Superior temporal gyrus (tissue), 1 donor: ENCODE measurements at regions not wholly inside any gene's neighbourhood (a gene's known extent, or its start where the extent isn't known, plus 50 kb on each side); places are given as distances from the start of the nearest gene placed in this dataset.
"Not testable (repeated sequence)": the region's sequence is repeated elsewhere in the genome, so short reads cannot be mapped to it uniquely, and the experiment has no call there.

Source experiments
- DNase-seq: peaks from one replicate; pipeline ENCODE4 v3.0.0-alpha.2; 2016; ENCODE audit errors: extremely low spot score

DNA sequence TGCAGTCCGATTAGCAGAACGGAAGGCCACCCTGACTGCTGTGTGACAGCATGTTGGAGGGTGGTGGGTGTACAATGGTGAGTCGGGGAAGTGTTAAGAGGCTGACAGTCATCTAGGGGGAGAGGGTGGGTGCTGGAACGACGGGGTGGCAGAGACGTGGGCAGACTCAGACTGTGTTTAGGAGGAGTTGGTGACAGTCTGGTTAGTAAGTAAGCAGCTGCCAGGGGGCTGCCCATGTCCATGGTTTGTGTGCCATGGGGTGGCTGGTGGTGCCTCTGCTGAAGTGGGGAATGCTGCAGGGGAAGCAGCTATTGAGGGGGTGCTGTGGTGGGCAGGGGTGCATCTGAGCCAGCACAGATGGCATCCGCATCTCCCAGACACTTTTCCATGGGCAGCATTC lies 51.3 kb upstream of the BOD1 start:
- no peak for DNase-seq

DNA sequence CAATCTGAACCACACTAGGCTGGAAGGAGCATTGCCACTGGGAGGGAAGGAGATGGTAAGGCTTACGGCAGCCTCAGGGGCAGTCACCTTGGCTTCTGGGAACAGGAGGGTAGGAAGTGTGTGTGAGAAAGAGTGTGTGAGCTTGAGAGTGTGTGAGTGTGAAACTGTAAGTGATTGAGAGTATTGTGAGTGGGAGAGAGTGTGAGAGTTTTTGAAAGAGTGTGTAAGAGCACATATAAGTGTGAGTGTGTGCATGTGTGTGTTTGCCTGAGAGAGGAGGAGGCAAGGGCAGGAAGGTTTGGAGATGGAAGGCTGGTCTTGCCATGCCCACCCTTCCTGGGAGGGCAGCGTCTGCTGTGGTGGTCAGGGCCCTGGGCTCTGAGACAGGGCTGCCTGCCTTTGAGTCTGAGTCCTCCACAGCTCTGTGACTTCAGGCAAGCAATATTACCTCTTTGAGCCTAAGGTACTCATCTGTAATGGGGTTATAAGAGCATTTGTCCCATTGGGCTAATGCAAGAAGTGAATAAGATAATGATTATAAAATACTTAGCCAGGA lies 51.9 kb upstream of the BOD1 start:
- DNase-seq: no peak

DNA sequence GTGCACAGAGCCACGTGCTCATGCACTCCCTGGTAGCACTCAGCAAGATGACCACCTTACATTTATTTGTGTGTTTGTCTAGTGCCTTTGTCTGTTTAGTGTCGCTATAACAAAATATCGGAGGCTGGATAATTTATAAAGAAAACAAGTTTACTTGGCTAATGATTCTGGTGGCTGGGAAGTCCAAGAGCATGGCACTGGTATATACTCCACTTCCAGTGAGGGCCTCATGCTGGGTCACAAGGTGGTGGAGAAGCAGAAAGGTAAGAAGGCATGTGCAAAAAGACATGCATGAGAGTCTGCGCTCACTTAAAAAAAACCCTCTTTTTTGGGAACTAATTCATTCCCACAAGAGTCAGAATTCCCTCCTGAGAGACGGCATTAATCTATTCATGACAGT lies 52.5 kb upstream of the BOD1 start:
- DNase-seq: no peak

DNA sequence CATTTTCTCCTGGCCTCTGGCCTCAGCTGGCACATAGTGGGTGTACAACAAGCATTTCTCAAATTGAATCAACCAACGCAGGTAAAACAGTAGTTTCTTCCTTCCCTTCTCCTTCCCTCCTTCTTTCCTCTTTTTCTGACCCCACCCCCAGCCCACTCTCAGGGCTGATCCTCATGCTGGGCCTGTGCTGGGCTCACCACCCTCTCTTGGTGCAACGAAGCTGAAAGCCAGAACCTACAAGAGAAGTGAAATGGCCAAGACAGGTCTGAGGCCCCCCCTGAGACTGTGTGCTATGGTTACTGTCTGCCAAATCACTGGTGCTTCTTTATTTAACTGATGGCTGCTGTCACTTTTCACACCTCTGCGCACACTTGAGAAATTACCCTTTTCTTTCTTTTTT lies 53.0 kb upstream of the BOD1 start:
- no peak for DNase-seq

DNA sequence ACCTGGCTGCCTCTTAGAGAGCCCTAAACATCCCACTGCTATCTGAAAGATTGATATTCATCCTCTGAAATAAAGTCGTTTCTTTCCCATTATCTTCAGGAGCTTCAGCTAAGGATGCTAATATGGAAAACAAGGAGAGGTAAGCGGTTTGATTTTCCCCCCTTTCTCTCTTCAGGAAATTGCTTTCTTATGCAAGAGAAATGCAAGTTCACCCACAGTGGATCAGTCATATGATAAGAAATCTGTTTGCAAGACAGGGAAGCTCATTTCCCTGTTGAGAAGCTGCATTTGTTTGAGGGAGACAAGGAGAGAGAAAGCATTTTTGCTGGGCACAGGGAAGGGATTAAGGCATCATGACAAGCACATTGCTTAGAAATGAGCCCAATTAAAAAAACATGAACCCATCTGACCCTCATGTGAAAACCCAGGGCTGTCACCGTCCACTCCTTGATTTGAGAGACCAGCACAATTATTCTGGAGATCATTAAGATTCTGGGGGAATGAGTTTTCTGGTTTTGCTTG lies 53.7 kb upstream of the BOD1 start:
- DNase-seq: peak; percentile 70

DNA sequence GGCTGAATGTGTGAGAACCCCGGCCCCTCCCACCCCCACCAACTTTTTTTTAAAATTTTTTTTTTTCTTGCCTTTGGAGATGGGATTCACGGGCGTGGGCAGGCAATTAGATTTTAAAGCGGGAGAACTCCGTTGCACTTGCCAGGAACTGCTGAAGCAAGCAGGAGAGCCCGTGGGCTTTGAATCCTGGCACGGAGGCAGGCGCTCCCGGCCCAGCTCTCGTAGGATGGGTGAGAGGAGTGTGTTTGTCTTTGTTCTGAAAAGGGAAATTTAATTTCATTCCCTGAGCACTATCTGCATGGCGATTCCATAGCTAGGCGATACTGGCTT lies 54.3 kb upstream of the BOD1 start:
- DNase-seq: no peak

DNA sequence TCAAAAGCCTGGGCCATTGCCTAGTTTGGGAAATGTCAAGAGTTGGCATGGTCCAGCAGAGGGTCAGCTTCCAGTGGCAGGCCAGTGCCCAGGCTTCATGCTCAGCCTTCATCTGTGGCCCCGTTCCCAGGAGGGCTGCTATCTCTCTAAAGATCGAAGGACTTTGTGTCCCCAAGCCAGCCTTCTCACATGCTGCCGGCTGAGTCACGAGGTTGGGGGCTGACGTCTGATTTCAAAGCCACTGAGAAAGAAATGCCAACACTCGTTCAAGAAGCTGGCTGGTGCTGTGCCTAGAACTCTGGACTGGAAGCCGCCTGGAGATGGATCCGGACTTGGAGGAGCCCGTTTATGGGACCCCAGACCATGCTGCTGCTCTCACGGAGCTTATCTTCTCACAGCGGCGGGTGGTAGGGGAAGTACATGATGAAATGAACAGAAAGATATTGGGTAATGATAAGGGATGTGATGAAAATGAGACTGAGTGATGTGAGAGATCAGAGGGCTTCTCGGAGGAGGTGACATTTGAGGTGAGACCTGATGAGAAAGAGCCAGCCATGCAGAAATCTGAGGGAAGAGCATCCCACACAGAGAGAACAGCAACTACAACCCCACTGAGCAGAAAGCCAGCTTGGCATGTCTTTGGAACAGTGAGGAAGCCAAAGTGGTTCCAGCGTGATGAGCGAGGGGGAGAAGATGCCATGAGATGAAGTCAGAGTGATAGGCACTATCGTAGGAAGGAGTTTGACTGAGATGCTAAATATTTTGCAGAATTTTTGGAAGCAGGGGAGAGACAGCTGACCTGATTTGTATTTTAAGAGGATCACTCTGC lies 54.9 kb upstream of the BOD1 start:
- peak; percentile 86 for DNase-seq

DNA sequence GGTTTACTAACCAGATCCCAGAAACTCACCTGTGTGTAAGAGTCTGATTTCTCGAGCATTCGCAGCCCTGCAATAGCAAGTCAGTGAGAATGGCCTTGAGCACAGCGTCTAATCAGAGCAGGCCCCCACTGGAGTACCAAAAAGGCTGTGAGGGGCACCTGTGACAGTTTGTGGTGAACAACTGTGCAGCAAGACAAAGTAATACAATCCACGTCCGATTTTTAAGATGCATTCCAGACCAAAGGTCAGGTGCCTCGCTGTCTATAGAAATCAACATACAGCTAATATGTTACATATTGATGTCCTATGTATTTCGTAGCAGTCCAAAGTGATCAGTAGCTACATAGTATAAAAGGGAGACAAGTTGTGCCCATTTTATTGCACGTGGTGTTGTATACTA lies 55.7 kb upstream of the BOD1 start:
- no peak for DNase-seq

DNA sequence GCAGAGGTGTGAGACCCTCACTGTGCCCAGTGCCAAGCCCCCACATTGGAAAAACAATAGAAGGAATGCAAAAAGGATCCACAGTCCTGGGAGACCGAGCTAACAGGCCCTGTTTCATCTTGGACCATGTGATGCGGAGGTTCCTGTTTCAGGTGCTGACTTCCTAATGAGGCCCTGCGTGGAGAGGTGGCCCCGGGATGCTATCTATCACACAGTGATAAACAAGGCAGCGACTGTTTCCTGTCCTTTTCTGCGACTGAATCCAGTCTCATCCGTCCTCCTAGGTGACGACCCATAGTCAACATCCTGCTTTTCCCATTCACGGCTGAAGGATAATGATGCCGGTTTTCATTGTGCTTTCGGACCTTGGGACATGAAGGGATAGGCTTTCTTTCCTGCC lies 56.4 kb upstream of the BOD1 start:
- DNase-seq: no peak

DNA sequence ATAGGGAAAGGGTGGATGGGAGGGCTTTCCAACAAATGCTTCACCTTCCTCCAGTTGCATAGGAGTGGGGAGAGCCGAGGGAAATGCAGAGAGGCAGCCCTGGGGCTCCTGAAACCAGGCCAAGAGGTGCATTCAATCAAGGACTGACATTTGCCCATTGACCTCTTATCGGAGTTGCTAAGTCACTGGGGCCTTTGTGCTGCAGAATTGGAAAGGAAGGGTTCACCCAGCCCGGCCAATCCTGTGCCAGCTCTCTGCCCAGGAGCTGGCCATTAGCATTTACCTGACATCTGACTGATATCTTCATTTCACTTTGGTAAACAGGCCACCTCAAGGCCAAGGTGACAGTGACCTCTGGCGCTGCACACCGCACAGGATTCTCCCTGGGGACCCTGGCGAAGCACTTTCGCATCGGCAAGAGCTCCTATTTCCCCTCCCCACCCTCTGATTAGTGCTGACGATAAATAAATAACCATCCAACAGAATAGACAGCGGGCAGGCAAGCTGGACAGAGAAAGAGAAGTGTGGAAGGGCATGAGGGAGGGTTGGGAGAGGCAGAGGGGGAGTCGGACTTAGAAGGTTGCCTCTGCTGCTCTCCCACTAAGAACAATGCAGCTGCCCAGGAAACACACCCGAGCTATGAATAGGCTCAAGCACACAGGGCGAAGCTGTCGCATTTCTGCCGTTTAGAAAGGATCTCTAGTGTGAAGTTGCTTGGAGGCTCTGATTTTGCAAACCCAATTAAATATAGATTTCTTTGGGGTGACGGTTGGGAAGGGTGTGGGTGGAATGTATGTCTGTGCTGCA lies 57.0 kb upstream of the BOD1 start:
- peak; percentile 64 for DNase-seq

DNA sequence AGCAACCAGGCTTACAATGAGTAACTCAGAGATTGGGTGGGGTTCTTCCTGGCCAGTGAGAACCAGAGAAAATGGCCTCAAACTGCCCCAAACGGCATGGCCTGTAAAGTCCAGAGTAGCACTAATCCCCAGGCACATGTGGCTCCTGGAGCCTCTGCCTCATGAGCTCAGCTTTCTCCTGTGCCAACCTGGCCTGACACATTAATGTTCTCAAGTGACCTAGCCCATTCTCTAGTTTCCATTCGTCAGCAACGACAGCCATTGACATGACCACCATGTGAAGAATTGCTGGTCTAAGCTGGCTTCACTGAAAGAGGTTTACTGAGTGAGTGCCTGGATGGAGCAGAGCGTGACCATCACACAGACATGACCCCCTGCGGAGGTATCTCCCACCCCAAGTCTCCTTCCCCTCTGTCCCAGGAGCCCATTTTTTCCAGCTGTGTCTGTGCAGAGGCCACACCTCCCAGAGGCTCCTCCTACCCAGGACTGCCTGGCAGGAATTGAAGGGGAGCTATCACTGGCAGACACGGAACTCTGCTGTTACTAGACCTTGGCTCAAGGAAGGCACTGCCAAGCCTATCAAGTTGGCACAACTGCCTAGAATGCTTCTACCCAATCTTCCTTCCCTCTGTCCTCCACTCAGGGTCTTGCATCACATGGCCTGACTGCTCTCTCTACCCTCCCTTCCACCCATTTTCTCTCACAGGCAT lies 59.0 kb upstream of the BOD1 start:
- DNase-seq: no peak

DNA sequence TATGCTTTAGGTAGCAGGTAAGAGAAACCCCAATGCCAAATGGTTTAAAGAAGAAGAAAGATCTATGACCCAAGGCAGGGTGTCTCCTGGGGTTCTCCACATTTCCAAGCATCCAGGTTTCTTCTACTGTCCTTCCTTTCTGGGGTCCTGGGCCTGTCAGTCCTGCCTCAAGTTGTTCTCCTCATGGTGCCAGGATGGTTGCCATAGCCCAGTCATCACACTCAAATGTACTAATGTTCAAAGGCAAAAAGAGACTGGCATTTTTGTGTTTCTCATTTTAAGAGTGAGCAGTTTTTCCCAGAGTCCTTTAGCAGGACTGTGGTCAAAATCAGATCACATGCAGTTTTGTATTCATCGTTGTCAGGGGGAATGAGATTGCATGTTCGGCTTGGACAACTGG lies 59.9 kb upstream of the BOD1 start:
- DNase-seq: no peak

DNA sequence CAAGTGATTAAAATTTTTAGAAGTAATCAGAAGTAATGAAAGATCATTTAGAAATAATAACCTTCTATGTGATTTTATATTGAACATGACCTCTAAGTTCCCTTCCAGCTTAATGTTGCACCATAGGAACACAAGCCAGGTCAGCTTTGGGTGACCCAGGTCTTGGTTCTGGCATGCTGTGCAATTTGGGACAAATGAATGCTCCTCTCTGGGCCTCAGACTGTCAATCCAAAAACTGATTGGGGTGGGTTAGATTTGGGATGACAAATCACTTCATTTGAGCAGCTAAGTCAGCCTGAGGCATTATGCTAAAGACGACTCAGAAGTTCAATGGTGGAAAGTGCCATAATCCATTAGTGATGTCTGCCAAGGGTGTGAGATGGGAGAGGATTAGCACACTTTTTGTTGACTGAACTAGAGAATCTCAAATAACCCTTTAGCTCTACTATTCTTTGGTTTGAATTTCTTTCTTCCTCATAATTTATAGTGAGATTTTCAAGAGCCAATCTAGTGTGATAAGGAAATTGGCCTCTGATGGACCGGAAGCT lies 60.7 kb upstream of the BOD1 start:
- DNase-seq: no peak

DNA sequence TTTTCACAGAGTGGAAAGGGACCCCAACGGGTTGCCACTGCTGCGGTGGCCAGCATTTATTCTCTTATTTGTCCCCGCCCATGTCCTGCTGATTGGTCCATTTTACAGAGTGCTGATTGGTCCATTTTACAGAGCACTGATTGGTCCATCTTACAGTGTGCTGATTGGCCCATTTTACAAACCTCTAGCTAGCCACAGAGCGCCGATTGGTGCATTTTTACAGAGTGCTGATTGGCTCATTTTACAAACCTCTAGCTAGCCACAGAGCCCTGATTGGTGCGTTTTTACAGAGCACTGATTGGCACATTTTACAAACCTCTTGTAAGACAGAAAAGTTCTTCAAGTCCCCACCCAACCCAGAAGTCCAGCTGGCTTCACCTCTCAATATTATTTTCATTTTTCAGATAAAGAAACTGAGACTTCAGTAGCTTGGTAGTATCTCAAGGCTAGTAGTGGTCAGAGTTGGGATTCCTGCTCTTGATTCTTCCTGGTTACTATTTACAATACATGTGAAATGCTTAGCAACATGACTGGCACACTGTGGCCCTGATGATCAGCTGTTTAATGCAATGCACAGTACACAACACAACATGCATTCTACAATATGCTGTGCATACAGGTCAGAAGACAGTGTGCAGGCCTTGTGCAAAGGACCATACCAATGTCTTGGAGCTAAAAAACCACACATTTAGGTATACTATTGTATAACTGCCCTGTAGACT lies 63.6 kb upstream of the BOD1 start:
- DNase-seq: no peak

DNA sequence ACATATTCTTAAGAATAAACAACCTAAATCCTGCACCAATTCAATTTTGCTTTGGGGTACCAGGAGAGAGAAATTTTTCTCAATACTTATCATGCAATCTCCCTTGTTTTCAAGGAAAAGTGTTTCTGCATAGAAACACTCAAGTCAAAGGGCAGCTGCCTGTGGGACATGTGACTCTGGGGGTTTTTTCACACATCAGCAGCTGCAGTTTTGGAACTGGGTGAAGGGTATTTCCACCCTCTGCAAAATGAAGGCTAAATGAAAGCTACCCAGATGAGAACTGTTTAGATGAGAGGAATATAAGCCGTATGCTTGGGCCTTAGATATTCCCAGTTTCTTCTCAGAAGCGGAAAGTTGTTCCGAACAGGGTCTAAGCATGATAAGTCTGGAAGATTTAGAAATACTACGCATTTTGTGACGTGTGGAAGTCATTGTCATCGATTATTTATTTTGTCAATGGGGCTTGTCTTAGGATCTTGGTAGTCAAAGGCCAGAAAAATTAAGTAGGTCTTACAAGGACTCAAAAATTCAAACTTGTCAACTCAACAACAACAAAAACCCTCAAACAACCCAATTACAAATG lies 64.3 kb upstream of the BOD1 start:
- no peak for DNase-seq

DNA sequence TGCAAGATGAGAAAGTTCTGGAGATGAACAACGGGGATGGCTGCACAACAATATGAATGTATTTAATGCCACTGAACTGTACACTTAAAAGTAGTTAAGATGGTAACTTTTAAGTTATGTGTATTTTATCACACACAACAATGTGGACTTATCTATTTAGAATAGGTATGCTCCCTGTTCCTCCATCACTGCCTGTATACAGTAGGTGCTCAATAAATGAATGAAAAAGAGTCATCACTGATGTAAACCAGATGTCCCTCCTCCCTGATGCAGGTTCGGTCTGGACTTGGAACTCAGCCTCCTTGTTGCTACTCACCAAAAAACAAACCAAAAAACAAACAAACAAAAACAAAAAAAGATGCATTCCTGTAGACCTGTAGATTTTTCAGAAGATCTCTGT lies 65.9 kb upstream of the BOD1 start:
- DNase-seq: no peak

DNA sequence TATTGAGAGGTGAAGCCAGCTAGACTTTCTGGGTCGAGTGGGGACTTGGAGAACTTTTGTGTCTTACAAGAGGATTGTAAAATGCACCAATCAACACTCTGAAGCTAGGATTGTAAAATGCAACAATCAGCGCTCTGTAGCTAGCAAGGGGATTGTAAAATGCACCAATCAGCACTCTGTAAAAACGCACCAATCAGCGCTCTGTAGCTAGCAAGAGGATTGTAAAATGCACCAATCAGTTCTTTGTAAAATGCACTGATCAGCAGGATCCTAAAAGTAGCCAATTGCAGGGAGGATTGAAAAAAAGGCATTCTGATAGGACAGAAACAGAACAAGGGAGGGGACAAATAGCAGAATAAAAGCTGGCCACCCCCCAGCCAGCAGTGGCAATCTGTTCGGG lies 68.1 kb upstream of the BOD1 start:
- DNase-seq: not testable (repeated sequence)

DNA sequence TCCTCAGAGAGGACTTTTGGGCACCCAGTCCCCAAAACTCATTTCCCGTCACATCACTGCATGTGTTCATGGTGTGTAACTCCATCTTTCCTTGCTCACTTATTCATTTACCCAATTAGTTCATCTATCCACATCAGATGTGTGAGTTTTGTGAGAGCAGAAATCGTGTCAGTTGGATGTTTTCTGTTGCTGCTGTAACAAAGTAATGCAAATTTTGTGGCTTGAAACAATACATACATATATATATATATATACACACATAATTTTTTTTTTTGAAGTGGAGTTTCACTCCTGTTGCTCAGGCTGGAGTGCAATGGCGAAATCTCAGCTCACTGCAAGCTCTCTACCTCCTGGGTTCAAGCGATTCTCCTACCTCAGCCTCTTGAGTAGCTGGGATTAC lies 70.5 kb upstream of the BOD1 start:
- no peak for DNase-seq

DNA sequence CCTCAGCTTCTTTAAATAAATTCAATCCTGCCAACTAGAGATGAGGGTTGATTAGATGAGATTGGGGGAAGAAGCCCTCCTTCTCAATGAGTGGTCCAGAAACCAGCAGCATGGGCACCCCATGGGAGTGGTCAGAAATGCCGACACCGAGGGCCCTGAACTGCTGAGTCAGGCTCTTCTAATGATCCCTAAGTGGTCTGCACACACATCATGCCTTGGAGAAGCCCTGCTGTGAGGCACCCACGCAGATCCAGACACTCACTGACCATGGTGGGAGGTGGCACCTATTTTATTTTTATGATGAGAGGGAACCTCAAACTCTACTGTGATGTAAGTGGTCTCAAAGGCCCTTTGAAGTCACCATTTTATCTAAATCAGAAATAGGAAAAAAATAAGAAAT lies 72.3 kb upstream of the BOD1 start:
- no peak for DNase-seq

DNA sequence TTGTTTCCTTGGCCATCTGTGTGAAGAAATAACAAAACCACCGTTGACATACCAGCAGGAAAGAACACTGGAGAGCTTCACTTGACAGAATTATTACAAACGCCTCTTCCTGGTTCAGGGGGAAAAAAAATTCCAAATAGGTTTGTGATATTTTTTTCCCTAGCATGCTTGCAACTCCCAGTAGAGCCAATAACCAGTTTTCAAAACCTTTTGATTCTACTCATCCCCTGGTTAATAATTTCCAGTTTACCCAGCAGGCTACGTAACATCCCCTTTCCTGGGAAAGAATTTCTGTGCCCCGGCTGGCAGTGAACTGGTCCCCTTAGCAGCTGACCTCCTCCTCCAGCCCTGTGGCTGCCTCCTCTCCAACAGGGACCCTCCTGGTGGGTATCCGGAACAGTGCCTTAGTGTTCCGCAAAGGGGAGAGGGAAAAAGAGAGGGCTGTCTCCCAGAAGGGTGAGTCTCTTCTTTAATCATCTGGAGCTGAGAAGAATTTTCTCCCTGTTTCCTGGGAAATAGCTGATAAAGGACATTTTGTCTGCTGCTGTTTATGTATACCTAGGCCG lies 72.8 kb upstream of the BOD1 start:
- DNase-seq: no peak
